Transverse colon (tissue), 4 donors: ENCODE measurements at regions not wholly inside any gene's neighbourhood (a gene's known extent, or its start where the extent isn't known, plus 50 kb on each side); places are given as distances from the start of the nearest gene placed in this dataset.

Source experiments
- DNase-seq: peaks from one replicate; pipeline ENCODE4 v3.0.0-alpha.2; 2019
- H3K27ac ChIP-seq, 4 donors: fragments of 200-600 bp; sonication (generic); 2 replicates each; pipeline ENCODE4 v1.5.1; 2016 to 2018; ENCODE audit warnings: inconsistent platforms in 4 of 4
- H3K27me3 ChIP-seq: fragments of 200-600 bp; sonication (generic); 2 replicates; pipeline ENCODE4 v1.5.1; 2017; ENCODE audit warnings: inconsistent platforms
- H3K36me3 ChIP-seq, 4 donors: fragments of 200-600 bp; sonication (generic); 2 replicates each; pipeline ENCODE4 v1.5.1; 2017 to 2019; ENCODE audit warnings: inconsistent platforms in 4 of 4
- H3K4me1 ChIP-seq, 4 donors: fragments of 200-600 bp; sonication (generic); 2 replicates each; pipeline ENCODE4 v1.5.1; 2017 to 2020; ENCODE audit warnings: inconsistent platforms in 4 of 4
- H3K4me3 ChIP-seq, 4 donors: fragments of 200-600 bp; sonication (generic); 1 replicate in 1 of 4; 2 replicates in 3 of 4; pipeline versions ENCODE4 v1.5.1 to v1.6.1; 2017 to 2019; ENCODE audit warnings: inconsistent platforms in 4 of 4
- H3K9me3 ChIP-seq, 2 donors: fragments of 200-600 bp; sonication (generic); 2 replicates each; pipeline ENCODE4 v1.5.1; 2017 to 2019; ENCODE audit warnings: inconsistent platforms in 2 of 2
- CTCF ChIP-seq, 5 experiments: fragments of 200-600 bp in 3 of 5; fragments of 450-650 bp in 2 of 5; sonication (generic) in 3 of 5; IDR thresholded peaks; 1 replicate in 2 of 5; 2 replicates in 3 of 5; pipeline ENCODE4 v1.5.1; 2016 to 2017; ENCODE audit warnings: antibody characterized with exemption in 5 of 5, inconsistent platforms in 3 of 5, mild to moderate bottlenecking in 2 of 5, moderate library complexity in 1 of 5
- EP300 ChIP-seq: sonication (generic); formaldehyde crosslinking; IDR thresholded peaks from one replicate; pipeline ENCODE4 v1.6.1; 2017; ENCODE audit warnings: antibody characterized with exemption, low read depth
- POLR2A ChIP-seq: fragments of 450-650 bp; IDR thresholded peaks from one replicate; pipeline ENCODE4 v1.6.1; 2016; ENCODE audit warnings: antibody characterized with exemption, mild to moderate bottlenecking, moderate library complexity
- POLR2AphosphoS5 ChIP-seq, 3 donors: sonication (generic); formaldehyde crosslinking; IDR thresholded peaks; one replicate each; pipeline ENCODE4 v1.6.1; 2016; ENCODE audit warnings: antibody characterized with exemption in 3 of 3
- WGBS, 2 donors: methylation state at CpG; one replicate each; pipeline ENCODE4 v1.1.5; 2018; ENCODE audit warnings: low coverage in 1 of 2; 5-methylcytosine and 5-hydroxymethylcytosine counted together
- in situ Hi-C, 4 donors: fragments of 200-750 bp; cut with MboI; loops; one replicate each; pipeline versions ENCODE4 v1.15.0 to v1.15.1; 2017; ENCODE audit warnings: low sequenced_read_pairs in 3 of 4, low pct_ligation_motif_present in 1 of 4, low pct_unique_long_range_greater_than_20kb in 1 of 4
- intact Hi-C: fragments of 100-400 bp; cut with DNase I; formaldehyde crosslinking; loops from one replicate; pipeline ENCODE4 v1.15.1; 2023; ENCODE audit warnings: low total_unique reads

- no peaks in the 10 kb centered on the region for H3K36me3 ChIP-seq
- in situ Hi-C loops = no loop called here
- DNase-seq = no peak
- peak overlapping the region; percentile 34 to 77 (median 70) for H3K27ac ChIP-seq
- peak in 1 of 3 donors; percentile 5 for TF ChIP-seq POLR2AphosphoS5 (IDR thresholded peaks at IDR 0.05)
- no peak for TF ChIP-seq EP300
- TF ChIP-seq CTCF (IDR thresholded peaks at IDR 0.05) = no peak
- TF ChIP-seq POLR2A = no peak
- H3K27me3 ChIP-seq = no peaks in the 10 kb centered on the region
- peaks cover 0 to 23% (median 4%) of the 10 kb centered on the region in 4 donors for H3K4me1 ChIP-seq
- intact Hi-C loops = no loop called here
- H3K9me3 ChIP-seq = no peaks in the 10 kb centered on the region
- no peak overlapping the region for H3K4me3 ChIP-seq
Measured at GRCh38 chr4:124061413-124061812, 651.1 kb downstream of the ANKRD50 start.

- intact Hi-C loops = no loop called here
- Histone ChIP-seq H3K27me3 (no peaks in the 10 kb centered on the region), H3K4me3 (no peak overlapping the region), H3K4me1 (peaks cover 0 to 16% (median 0%) of the 10 kb centered on the region in 4 donors), H3K9me3 (peaks cover 2 to 5% of the 10 kb centered on the region in 2 donors), H3K27ac (no peak overlapping the region), H3K36me3 (no peaks in the 10 kb centered on the region)
- in situ Hi-C loops = no loop called here
- TF ChIP-seq POLR2A = no peak
- DNase-seq = no peak
Measured at GRCh38 chr4:124065422-124065821, 647.1 kb downstream of the ANKRD50 start.

GRCh38 chr4:124065936-124066335, 646.6 kb downstream of the ANKRD50 start:
- Histone ChIP-seq H3K36me3 (no peaks in the 10 kb centered on the region), H3K4me3 (no peak overlapping the region), H3K9me3 (peaks cover 7 to 11% of the 10 kb centered on the region in 2 donors), H3K27me3 (no peaks in the 10 kb centered on the region), H3K27ac (no peak overlapping the region), H3K4me1 (peaks cover 0 to 11% (median 0%) of the 10 kb centered on the region in 4 donors)
- no peak for DNase-seq
- no peak for TF ChIP-seq CTCF (IDR thresholded peaks at IDR 0.05)
- TF ChIP-seq POLR2A = no peak
- no peak for TF ChIP-seq POLR2AphosphoS5 (IDR thresholded peaks at IDR 0.05)
- in situ Hi-C loops = no loop called here
- 84 to 88% methylated on average over 4 of the region's 4 CpGs for WGBS, 2 donors
- intact Hi-C loops = no loop called here

- Histone ChIP-seq H3K27ac (no peak overlapping the region), H3K27me3 (no peaks in the 10 kb centered on the region), H3K36me3 (no peaks in the 10 kb centered on the region), H3K4me1 (peaks cover 0 to 5% (median 0%) of the 10 kb centered on the region in 4 donors), H3K4me3 (no peak overlapping the region), H3K9me3 (peaks cover 14 to 17% of the 10 kb centered on the region in 2 donors)
- in situ Hi-C loops = no loop called here
- intact Hi-C loops = no loop called here
- no peak for TF ChIP-seq EP300
- no peak for TF ChIP-seq POLR2A
- TF ChIP-seq POLR2AphosphoS5 (IDR thresholded peaks at IDR 0.05) = no peak
- TF ChIP-seq CTCF (IDR thresholded peaks at IDR 0.05) = no peak
- DNase-seq = no peak
- WGBS, 2 donors = 80 to 91% methylated on average over 1 of the region's 1 CpG
Measured at GRCh38 chr4:124066595-124066994, 645.9 kb downstream of the ANKRD50 start.

- H3K4me1 ChIP-seq = peaks cover 0 to under 1% (median 0%) of the 10 kb centered on the region in 4 donors
- TF ChIP-seq POLR2A (no peak), CTCF (IDR thresholded peaks at IDR 0.05) (no peak), EP300 (no peak), POLR2AphosphoS5 (IDR thresholded peaks at IDR 0.05) (no peak)
- DNase-seq = no peak
- no peaks in the 10 kb centered on the region for H3K27me3 ChIP-seq
- H3K27ac ChIP-seq = no peak overlapping the region
- H3K4me3 ChIP-seq = no peak overlapping the region
- 91 to 94% methylated on average over 2 of the region's 2 CpGs for WGBS, 2 donors
- intact Hi-C loops (no loop called here), in situ Hi-C loops (no loop called here)
- H3K36me3 ChIP-seq = no peaks in the 10 kb centered on the region
- H3K9me3 ChIP-seq = peaks cover 18 to 21% of the 10 kb centered on the region in 2 donors
Measured at GRCh38 chr4:124067046-124067445, 645.5 kb downstream of the ANKRD50 start.
